Naive thymus-derived CD4-positive, alpha-beta T cell (primary cell): ENCODE measurements at regions not wholly inside any gene's neighbourhood (a gene's known extent, or its start where the extent isn't known, plus 50 kb on each side); places are given as distances from the start of the nearest gene placed in this dataset.

ENCODE experiments used
- ATAC-seq: fragments of 150-1000 bp; cut with Tn5 transposase; 2 replicates; pipeline ENCODE4 v1.10.0; 2021; ENCODE audit warnings: mild to moderate bottlenecking, moderate library complexity
- CTCF ChIA-PET: fragments of 350-600 bp; sonication (Branson Sonifier 250); formaldehyde crosslinking; loops from one replicate; lab custom pipeline; 2021; ENCODE audit warnings: antibody characterized with exemption; lab: Charles Lee
- POLR2A ChIA-PET: fragments of 350-600 bp; sonication (Branson Sonifier 250); formaldehyde crosslinking; loops from one replicate; lab custom pipeline; 2021; ENCODE audit warnings: antibody characterized with exemption, inconsistent platforms; lab: Charles Lee
- DNase-seq, 9 donors: peaks; one replicate each; pipeline versions ENCODE4 v3.0.0 to v3.0.0-alpha.2; 2020 to 2022; ENCODE audit warnings: mixed read lengths in 1 of 9
- H3K27ac ChIP-seq: one replicate; pipeline ENCODE4 v1.7.0; 2013; ENCODE audit warnings: mild to moderate bottlenecking, low read depth, low read length, moderate library complexity
- H3K27me3 ChIP-seq, 2 donors: one replicate each; pipeline ENCODE4 v1.7.0; 2013; ENCODE audit warnings: low read length in 2 of 2, mild to moderate bottlenecking in 2 of 2, moderate library complexity in 2 of 2; ENCODE audit not compliant: control insufficient read depth in 2 of 2, insufficient read depth in 2 of 2
- H3K36me3 ChIP-seq, 3 experiments: 1 replicate in 2 of 3; 2 replicates in 1 of 3; pipeline ENCODE4 v1.7.0; 2013; ENCODE audit warnings: low read length in 3 of 3, mild to moderate bottlenecking in 3 of 3, moderate library complexity in 1 of 3; ENCODE audit not compliant: insufficient read depth in 3 of 3, control insufficient read depth in 2 of 3
- H3K4me1 ChIP-seq, 2 donors: one replicate each; pipeline ENCODE4 v1.7.0; 2013; ENCODE audit warnings: low read length in 2 of 2, mild to moderate bottlenecking in 2 of 2, moderate library complexity in 1 of 2; ENCODE audit not compliant: control insufficient read depth in 2 of 2, insufficient read depth in 2 of 2
- H3K4me3 ChIP-seq: 2 replicates; pipeline ENCODE4 v1.7.0; 2013; ENCODE audit warnings: mild to moderate bottlenecking, low read length
- H3K9me3 ChIP-seq, 3 experiments: 1 replicate in 2 of 3; 2 replicates in 1 of 3; pipeline ENCODE4 v1.7.0; 2013; ENCODE audit warnings: low read length in 3 of 3; ENCODE audit not compliant: control insufficient read depth in 2 of 3
- H3K27ac Mint-ChIP-seq, 9 donors: one replicate each; pipeline ENCODE4 v1.8.0; 2020 to 2022; ENCODE audit warnings: mixed read lengths in 9 of 9, mild to moderate bottlenecking in 8 of 9, moderate library complexity in 5 of 9, inconsistent platforms in 2 of 9
- H3K27me3 Mint-ChIP-seq, 5 donors: one replicate each; pipeline ENCODE4 v1.8.0; 2021 to 2022; ENCODE audit warnings: mixed read lengths in 5 of 5, mild to moderate bottlenecking in 1 of 5
- H3K36me3 Mint-ChIP-seq, 5 donors: one replicate each; pipeline ENCODE4 v1.8.0; 2020 to 2022; ENCODE audit warnings: mixed read lengths in 5 of 5, mild to moderate bottlenecking in 3 of 5, inconsistent platforms in 1 of 5
- H3K4me1 Mint-ChIP-seq, 7 donors: one replicate each; pipeline ENCODE4 v1.8.0; 2020 to 2022; ENCODE audit warnings: mixed read lengths in 7 of 7, mild to moderate bottlenecking in 3 of 7, inconsistent platforms in 1 of 7
- H3K4me3 Mint-ChIP-seq, 10 donors: one replicate each; pipeline ENCODE4 v1.8.0; 2020 to 2022; ENCODE audit warnings: mild to moderate bottlenecking in 10 of 10, mixed read lengths in 10 of 10, moderate library complexity in 6 of 10, inconsistent platforms in 2 of 10
- H3K9me3 Mint-ChIP-seq, 11 donors: one replicate each; pipeline ENCODE4 v1.8.0; 2020 to 2022; ENCODE audit warnings: mixed read lengths in 11 of 11, mild to moderate bottlenecking in 4 of 11, inconsistent platforms in 1 of 11, moderate library complexity in 1 of 11
- intact Hi-C, 2 donors: fragments of 100-400 bp; cut with micrococcal nuclease; formaldehyde crosslinking; loops; one replicate each; pipeline ENCODE4 v1.15.1; 2023

DNA sequence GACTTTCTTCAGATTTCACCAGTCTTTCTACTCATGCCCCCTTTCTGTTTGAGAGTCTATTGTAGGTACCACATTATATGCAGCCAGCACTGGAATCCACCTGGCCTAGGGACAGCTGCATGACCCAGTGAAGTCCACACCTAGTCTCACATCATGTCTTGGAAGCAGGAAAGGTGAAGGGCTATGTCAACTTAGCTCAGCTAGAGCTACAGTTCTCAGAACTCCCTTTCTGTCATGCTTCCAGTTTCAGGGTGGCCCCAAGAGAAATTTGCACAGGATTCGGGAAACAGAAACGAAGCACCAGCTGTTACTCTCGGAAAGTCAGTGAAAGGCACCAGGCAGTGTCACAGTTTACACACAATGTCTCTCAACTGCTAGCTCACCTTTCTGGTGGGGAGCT lies 51.6 kb upstream of the NLRP1 start:
- ChIA-PET POLR2A (no interaction called here), CTCF (no interaction called here)
- ATAC-seq = no peak
- intact Hi-C loops = no loop called here
- Histone ChIP-seq H3K27me3 (no peaks in the 10 kb centered on the region), H3K27ac (no peak overlapping the region), H3K36me3 (no peaks in the 10 kb centered on the region), H3K4me1 (no peaks in the 10 kb centered on the region), H3K9me3 (no peaks in the 10 kb centered on the region), H3K4me3 (no peak overlapping the region)
- peaks cover 5 to 26% (median 11%) of the 10 kb centered on the region in 5 donors for H3K27me3 Mint-ChIP-seq
- H3K27ac Mint-ChIP-seq = no peak overlapping the region
- no peak overlapping the region for H3K4me3 Mint-ChIP-seq
- no peak for DNase-seq
- H3K4me1 Mint-ChIP-seq = peaks cover 0 to 2% (median 0%) of the 10 kb centered on the region in 7 donors
- no peaks in the 10 kb centered on the region for H3K36me3 Mint-ChIP-seq
- peaks cover 0 to 1% (median 0%) of the 10 kb centered on the region in 11 donors for H3K9me3 Mint-ChIP-seq

DNA sequence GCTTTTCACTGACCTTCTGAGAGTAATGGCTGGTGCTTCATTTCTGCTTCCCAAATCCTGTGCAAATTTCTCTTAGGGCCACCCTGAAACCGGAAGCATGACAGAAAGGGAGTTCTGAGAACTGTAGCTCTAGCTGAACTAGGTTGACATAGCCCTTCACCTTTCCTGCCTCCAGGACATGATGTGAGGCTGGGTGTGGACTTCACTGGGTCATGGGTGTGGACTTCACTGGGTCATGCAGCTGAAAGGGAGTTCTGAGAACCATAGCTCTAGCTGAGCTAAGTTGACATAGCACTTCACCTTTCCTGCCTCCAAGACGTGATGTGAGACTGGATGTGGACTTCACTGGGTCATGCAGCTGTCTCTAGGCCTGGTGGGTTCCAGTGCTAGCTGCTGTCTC lies 54.3 kb upstream of the NLRP1 start:
- peaks cover 11 to 22% (median 12%) of the 10 kb centered on the region in 5 donors for H3K27me3 Mint-ChIP-seq
- CTCF ChIA-PET = no interaction called here
- no peaks in the 10 kb centered on the region for H3K4me1 ChIP-seq
- peaks cover 0 to 1% (median 0%) of the 10 kb centered on the region in 11 donors for H3K9me3 Mint-ChIP-seq
- H3K4me3 Mint-ChIP-seq = no peak overlapping the region
- intact Hi-C loops = no loop called here
- H3K27ac Mint-ChIP-seq = no peak overlapping the region
- DNase-seq = no peak
- no peak overlapping the region for H3K27ac ChIP-seq
- H3K9me3 ChIP-seq = no peaks in the 10 kb centered on the region
- ATAC-seq = no peak
- POLR2A ChIA-PET = no interaction called here
- H3K36me3 Mint-ChIP-seq = no peaks in the 10 kb centered on the region
- H3K4me1 Mint-ChIP-seq = no peaks in the 10 kb centered on the region
- no peak overlapping the region for H3K4me3 ChIP-seq
- no peaks in the 10 kb centered on the region for H3K36me3 ChIP-seq
- no peaks in the 10 kb centered on the region for H3K27me3 ChIP-seq

DNA sequence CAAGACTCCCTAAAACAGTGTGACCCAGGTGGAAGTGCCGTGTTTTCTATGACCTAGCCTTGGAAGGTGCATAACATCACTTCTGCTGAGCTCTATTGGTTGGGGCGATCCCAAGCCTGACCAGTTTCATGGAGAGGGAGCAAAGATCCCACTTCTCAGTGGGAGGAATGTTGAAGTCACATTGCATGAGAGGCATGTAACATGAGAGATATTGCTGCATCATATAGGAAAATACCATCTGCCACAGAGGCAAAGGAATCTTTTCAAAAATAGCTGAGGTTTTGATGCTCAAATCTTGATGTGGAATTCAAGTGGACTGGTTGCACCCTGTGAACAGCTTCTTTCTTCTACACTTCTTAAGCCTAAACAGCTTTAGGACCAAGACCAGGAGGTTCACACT lies 56.4 kb upstream of the NLRP1 start:
- Mint-ChIP-seq H3K36me3 (no peaks in the 10 kb centered on the region), H3K27me3 (peaks cover 11 to 16% (median 12%) of the 10 kb centered on the region in 5 donors), H3K4me1 (no peaks in the 10 kb centered on the region), H3K4me3 (no peak overlapping the region), H3K27ac (no peak overlapping the region), H3K9me3 (peaks cover 0 to 1% (median 0%) of the 10 kb centered on the region in 11 donors)
- intact Hi-C loops = no loop called here
- no peak for DNase-seq
- H3K27me3 ChIP-seq = no peaks in the 10 kb centered on the region
- H3K9me3 ChIP-seq = no peaks in the 10 kb centered on the region
- no peak overlapping the region for H3K4me3 ChIP-seq
- CTCF ChIA-PET = no interaction called here
- no peak overlapping the region for H3K27ac ChIP-seq
- ATAC-seq = no peak
- no peaks in the 10 kb centered on the region for H3K36me3 ChIP-seq
- POLR2A ChIA-PET = no interaction called here
- H3K4me1 ChIP-seq = no peaks in the 10 kb centered on the region

DNA sequence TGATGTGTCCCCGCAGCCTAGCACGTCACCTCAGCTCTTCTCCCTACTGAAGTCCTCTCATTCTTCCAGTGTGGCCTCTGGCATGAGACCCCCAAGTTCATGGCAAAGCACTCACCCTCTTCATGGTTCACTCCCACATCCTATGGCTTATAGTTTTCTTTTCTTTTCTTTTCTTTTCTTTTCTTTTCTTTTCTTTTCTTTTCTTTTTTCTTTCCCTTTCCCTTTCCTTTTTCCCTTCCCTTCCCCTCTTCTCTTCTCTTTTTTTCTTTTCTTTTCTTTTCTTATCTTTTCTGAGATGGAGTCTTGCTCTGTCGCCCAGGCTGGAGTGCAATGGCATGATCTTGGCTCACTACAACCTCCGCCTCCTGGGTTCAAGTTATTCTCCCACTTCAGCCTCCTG lies 58.4 kb upstream of the NLRP1 start:
- no peak for ATAC-seq

DNA sequence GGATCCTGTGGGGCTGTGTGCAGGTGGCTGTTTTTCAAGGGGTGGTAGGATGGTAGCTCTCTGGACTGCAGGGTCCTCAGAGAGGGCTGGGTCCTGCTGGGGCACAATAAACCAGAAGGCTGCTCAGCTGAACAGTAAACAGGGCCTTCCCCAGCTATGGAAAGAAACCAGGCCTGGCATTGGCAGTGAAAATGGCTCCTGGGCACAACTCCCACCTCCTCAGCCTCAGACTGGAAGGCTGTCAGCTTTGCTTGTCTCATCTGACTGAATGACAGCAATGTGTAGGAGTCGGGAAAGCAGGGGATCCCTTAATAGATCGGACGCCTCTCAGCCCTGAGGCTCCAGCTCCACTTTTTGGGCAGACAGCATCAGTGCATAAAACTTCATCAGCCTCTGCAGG lies 59.8 kb upstream of the NLRP1 start:
- H3K36me3 Mint-ChIP-seq = no peaks in the 10 kb centered on the region
- ATAC-seq (no peak), DNase-seq (no peak)
- Histone ChIP-seq H3K9me3 (no peaks in the 10 kb centered on the region), H3K4me1 (no peaks in the 10 kb centered on the region), H3K27ac (no peak overlapping the region), H3K4me3 (no peak overlapping the region), H3K36me3 (no peaks in the 10 kb centered on the region), H3K27me3 (no peaks in the 10 kb centered on the region)
- H3K4me3 Mint-ChIP-seq = no peak overlapping the region
- ChIA-PET POLR2A (no interaction called here), CTCF (interaction anchor here (1.1 kb wide), 1 partner anchor 10 kb away, joined by 4 read pairs; no protein-coding TSS in a partner anchor)
- intact Hi-C loops = no loop called here
- no peak overlapping the region for H3K27ac Mint-ChIP-seq
- peaks cover 2 to 24% (median 13%) of the 10 kb centered on the region in 5 donors for H3K27me3 Mint-ChIP-seq
- no peaks in the 10 kb centered on the region for H3K9me3 Mint-ChIP-seq
- no peaks in the 10 kb centered on the region for H3K4me1 Mint-ChIP-seq

More for the DNA sequence above, 58.4 kb upstream of the NLRP1 start:
- Histone ChIP-seq H3K27ac (no peak overlapping the region), H3K9me3 (no peaks in the 10 kb centered on the region), H3K27me3 (no peaks in the 10 kb centered on the region), H3K4me1 (no peaks in the 10 kb centered on the region), H3K4me3 (no peak overlapping the region), H3K36me3 (no peaks in the 10 kb centered on the region)
- CTCF ChIA-PET = no interaction called here
- intact Hi-C loops = no loop called here
- Mint-ChIP-seq H3K27ac (no peak overlapping the region), H3K4me1 (no peaks in the 10 kb centered on the region), H3K36me3 (no peaks in the 10 kb centered on the region), H3K4me3 (no peak overlapping the region), H3K27me3 (peaks cover 5 to 23% (median 13%) of the 10 kb centered on the region in 5 donors), H3K9me3 (no peaks in the 10 kb centered on the region)
- POLR2A ChIA-PET = no interaction called here
- DNase-seq = no peak

DNA sequence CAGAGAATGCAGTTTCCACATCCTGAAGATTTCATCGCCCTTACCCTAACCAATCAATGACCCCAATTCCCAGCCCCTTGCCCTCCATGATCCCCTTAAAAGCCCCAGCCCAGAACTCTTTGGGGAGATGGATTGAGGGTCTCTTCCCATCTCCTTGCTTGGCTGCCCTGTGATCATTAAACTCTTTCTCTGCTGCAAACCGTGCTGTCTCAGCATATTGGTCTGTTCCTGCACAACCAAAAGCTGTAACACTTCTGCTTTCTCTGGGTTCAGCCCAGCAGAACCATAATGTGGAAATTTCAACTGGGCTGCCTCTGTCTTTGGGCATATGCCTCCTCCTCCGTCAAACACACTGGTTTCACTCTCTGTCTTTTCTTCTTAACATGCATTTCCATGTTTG lies 67.0 kb upstream of the NLRP1 start:
- H3K27me3 Mint-ChIP-seq = peaks cover 12 to 52% (median 44%) of the 10 kb centered on the region in 5 donors
- Histone ChIP-seq H3K9me3 (peaks cover 0 to 18% (median 0%) of the 10 kb centered on the region in 3 experiments), H3K4me3 (no peak overlapping the region), H3K27me3 (peaks cover 0 to 4% of the 10 kb centered on the region in 2 donors), H3K27ac (no peak overlapping the region), H3K36me3 (no peaks in the 10 kb centered on the region), H3K4me1 (no peaks in the 10 kb centered on the region)
- no peak overlapping the region for H3K27ac Mint-ChIP-seq
- DNase-seq = no peak
- H3K9me3 Mint-ChIP-seq = peaks cover 8 to 34% (median 14%) of the 10 kb centered on the region in 11 donors
- H3K4me3 Mint-ChIP-seq = no peak overlapping the region
- no peak for ATAC-seq
- peaks cover 0 to 1% (median 0%) of the 10 kb centered on the region in 7 donors for H3K4me1 Mint-ChIP-seq
- peaks cover 0 to 12% (median 4%) of the 10 kb centered on the region in 5 donors for H3K36me3 Mint-ChIP-seq
- POLR2A ChIA-PET = no interaction called here
- intact Hi-C loops = no loop called here
- CTCF ChIA-PET = no interaction called here

DNA sequence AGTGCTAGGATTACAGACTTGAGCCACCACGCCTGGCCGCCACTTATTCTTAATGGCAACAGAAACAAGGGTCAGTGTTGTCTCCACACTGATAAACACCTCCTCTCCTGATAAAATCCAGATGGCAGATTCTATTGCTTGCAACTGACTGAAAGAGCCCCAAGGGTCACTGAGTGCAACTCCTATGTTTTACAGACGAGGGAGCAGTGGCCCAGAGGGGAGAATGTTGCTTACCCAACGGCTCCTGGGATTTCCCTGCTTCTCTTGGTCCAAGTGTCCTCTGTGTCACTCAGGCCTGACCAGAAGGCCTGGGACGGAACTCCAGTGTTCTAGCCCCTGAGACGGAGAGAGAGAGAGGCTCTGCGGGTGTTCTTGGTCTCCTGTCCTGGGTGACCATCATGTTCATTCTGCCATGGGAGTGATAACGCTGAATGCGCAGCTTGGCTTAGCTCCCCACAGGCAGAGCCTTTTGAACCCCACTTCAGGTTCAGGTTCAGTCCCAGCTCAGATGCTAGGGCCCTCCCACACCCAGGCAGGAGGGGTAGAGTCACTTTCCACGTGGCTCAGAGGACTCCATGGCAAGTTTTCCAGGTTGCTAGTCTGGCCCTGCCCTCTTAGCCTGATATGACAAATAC lies 77.3 kb upstream of the NLRP1 start:
- Histone ChIP-seq H3K4me3 (no peak overlapping the region), H3K27ac (no peak overlapping the region), H3K36me3 (no peaks in the 10 kb centered on the region), H3K4me1 (no peaks in the 10 kb centered on the region), H3K9me3 (no peaks in the 10 kb centered on the region), H3K27me3 (no peaks in the 10 kb centered on the region)
- ChIA-PET POLR2A (no interaction called here), CTCF (no interaction called here)
- Mint-ChIP-seq H3K4me1 (no peaks in the 10 kb centered on the region), H3K27ac (no peak overlapping the region), H3K36me3 (no peaks in the 10 kb centered on the region), H3K4me3 (no peak overlapping the region), H3K9me3 (no peaks in the 10 kb centered on the region), H3K27me3 (peaks cover 0 to 20% (median 0%) of the 10 kb centered on the region in 5 donors)
- ATAC-seq (no peak), DNase-seq (no peak)
- intact Hi-C loops = no loop called here
